GM18907 (cell line): ENCODE measurements at regions not wholly inside any gene's neighbourhood (a gene's known extent, or its start where the extent isn't known, plus 50 kb on each side); places are given as distances from the start of the nearest gene placed in this dataset.
"Not testable (repeated sequence)": the region's sequence is repeated elsewhere in the genome, so short reads cannot be mapped to it uniquely, and the experiment has no call there.

Experiments used
- ATAC-seq: cut with Tn5 transposase; IDR thresholded peaks from one replicate; pipeline ENCODE4 v1.9.1; 2021; ENCODE audit warnings: mild to moderate bottlenecking, moderate library complexity; ENCODE audit not compliant: unreplicated experiment

- ATAC-seq, result no peak
Measured at GRCh38 chr7:16098058-16098457, 323.3 kb downstream of the CRPPA start.

GRCh38 chr7:16095171-16095950 is 326.0 kb downstream of the CRPPA start:
- no peak for ATAC-seq

- ATAC-seq, result no peak
Measured at GRCh38 chr7:16094651-16095050, 326.7 kb downstream of the CRPPA start.

GRCh38 chr7:16092711-16093110 is 328.6 kb downstream of the CRPPA start:
- no peak for ATAC-seq

- ATAC-seq, result no peak
Measured at GRCh38 chr7:16091701-16092310, 329.5 kb downstream of the CRPPA start.

GRCh38 chr7:16089801-16090200 is 331.5 kb downstream of the CRPPA start:
- ATAC-seq, result no peak

- ATAC-seq, result no peak
Measured at GRCh38 chr7:16089191-16089590, 332.1 kb downstream of the CRPPA start.

GRCh38 chr7:16086743-16087142 is 334.6 kb downstream of the CRPPA start:
- ATAC-seq, result no peak

- ATAC-seq, result not testable (repeated sequence)
Measured at GRCh38 chr7:16085780-16086179, 335.6 kb downstream of the CRPPA start.

- ATAC-seq, result no peak
Measured at GRCh38 chr7:16084875-16085274, 336.5 kb downstream of the CRPPA start.

- ATAC-seq, result no peak
Measured at GRCh38 chr7:16084370-16084769, 337.0 kb downstream of the CRPPA start.

- ATAC-seq, result no peak
Measured at GRCh38 chr7:16083931-16084330, 337.4 kb downstream of the CRPPA start.

- no peak for ATAC-seq
Measured at GRCh38 chr7:16080131-16080530, 341.2 kb downstream of the CRPPA start.

GRCh38 chr7:16079723-16080122 is 341.6 kb downstream of the CRPPA start:
- ATAC-seq, result no peak

- ATAC-seq, result peak; percentile 77
Measured at GRCh38 chr7:16078076-16078952, 343.0 kb downstream of the CRPPA start.

- ATAC-seq, result peak; percentile 90
Measured at GRCh38 chr7:16071246-16071857, 350.0 kb downstream of the CRPPA start.

GRCh38 chr7:16070806-16071205 is 350.5 kb downstream of the CRPPA start:
- ATAC-seq, result no peak

- no peak for ATAC-seq
Measured at GRCh38 chr7:16069998-16070397, 351.3 kb downstream of the CRPPA start.

GRCh38 chr7:16068183-16068582 is 353.2 kb downstream of the CRPPA start:
- ATAC-seq, result no peak

GRCh38 chr7:16067711-16068110 is 353.6 kb downstream of the CRPPA start:
- no peak for ATAC-seq

GRCh38 chr7:16066805-16067459 is 354.4 kb downstream of the CRPPA start:
- ATAC-seq, result no peak
